ENCODE measurements at regions not wholly inside any gene's neighbourhood (a gene's known extent, or its start where the extent isn't known, plus 50 kb on each side); places are given as distances from the start of the nearest gene placed in this dataset.

DNA sequence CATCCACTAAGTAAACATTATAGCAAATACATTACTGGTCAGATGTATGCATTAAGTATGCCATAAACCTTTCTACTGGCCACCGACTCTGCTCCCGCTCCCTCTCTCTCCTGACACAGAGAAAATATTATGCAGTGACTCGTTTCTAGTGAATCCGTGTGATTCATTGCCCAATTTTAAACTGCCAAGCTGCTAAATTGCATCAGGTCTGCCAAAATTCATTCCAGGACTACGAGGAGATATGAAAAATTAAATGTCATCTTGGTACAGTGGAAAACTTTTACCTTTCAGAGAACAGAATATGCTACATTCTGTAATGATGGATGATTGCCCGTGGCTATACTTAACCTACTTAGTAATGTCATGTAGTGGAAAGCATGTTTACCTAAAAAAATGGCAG lies 368.8 kb upstream of the TSHZ3 start:
- no peak for DNase-seq
- Histone ChIP-seq H3K36me3 (ENCODE audit: insufficient read depth, low read length) (no peaks in the 10 kb centered on the region), H3K9me2 (replicated peaks; ENCODE audit: insufficient read depth, low read length) (no peaks in the 10 kb centered on the region), H3K9ac (ENCODE audit: low read length) (no peak overlapping the region), H4K20me1 (ENCODE audit: insufficient read depth, low read depth, low read length) (no peaks in the 10 kb centered on the region), H3K4me1 (ENCODE audit: low read length) (no peaks in the 10 kb centered on the region), H3K27ac (ENCODE audit: low read length) (no peak overlapping the region), H3K4me2 (ENCODE audit: low read depth, low read length, poor library complexity, severe bottlenecking) (no peak overlapping the region), H3K9me3 (ENCODE audit: low read length) (no peaks in the 10 kb centered on the region), H2AFZ (ENCODE audit: low read length) (no peak overlapping the region), H3K79me2 (ENCODE audit: low read length) (no peaks in the 10 kb centered on the region), H3K4me3 (ENCODE audit: low read length) (no peak overlapping the region), H3K27me3 (ENCODE audit: low read length) (no peaks in the 10 kb centered on the region)

DNA sequence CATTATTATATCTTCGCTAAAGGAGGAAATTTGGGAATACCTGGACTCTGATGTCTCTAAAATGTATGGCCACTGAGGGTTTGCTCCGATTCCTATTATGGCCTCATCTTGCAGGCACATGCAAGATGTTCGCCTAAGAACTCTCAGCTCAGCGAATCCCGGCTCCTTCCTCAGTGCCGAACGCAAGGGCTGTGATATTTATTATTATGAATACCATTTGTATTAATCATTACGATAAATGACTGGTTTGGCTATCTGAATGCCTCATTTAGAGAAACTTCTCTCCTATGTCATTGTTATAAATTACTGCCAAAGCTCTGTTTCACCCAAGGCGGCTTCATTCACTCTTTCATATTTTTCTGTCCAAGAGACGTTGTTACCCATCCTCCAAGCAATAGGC lies 369.7 kb upstream of the TSHZ3 start:
- Histone ChIP-seq H3K4me1 (ENCODE audit: low read length) (no peaks in the 10 kb centered on the region), H3K36me3 (ENCODE audit: insufficient read depth, low read length) (no peaks in the 10 kb centered on the region), H3K27me3 (ENCODE audit: low read length) (no peaks in the 10 kb centered on the region), H3K9ac (ENCODE audit: low read length) (no peak overlapping the region), H4K20me1 (ENCODE audit: insufficient read depth, low read depth, low read length) (no peaks in the 10 kb centered on the region), H3K9me3 (ENCODE audit: low read length) (no peaks in the 10 kb centered on the region), H3K4me2 (ENCODE audit: low read depth, low read length, poor library complexity, severe bottlenecking) (no peak overlapping the region), H3K9me2 (replicated peaks; ENCODE audit: insufficient read depth, low read length) (no peaks in the 10 kb centered on the region), H3K27ac (ENCODE audit: low read length) (no peak overlapping the region), H2AFZ (ENCODE audit: low read length) (no peak overlapping the region), H3K79me2 (ENCODE audit: low read length) (no peaks in the 10 kb centered on the region), H3K4me3 (ENCODE audit: low read length) (no peak overlapping the region)
- DNase-seq: no peak

- Histone ChIP-seq H3K79me2 (ENCODE audit: low read length) (no peaks in the 10 kb centered on the region), H3K4me1 (ENCODE audit: low read length) (no peaks in the 10 kb centered on the region), H3K9me2 (replicated peaks; ENCODE audit: insufficient read depth, low read length) (no peaks in the 10 kb centered on the region), H3K27me3 (ENCODE audit: low read length) (no peaks in the 10 kb centered on the region), H3K9me3 (ENCODE audit: low read length) (no peaks in the 10 kb centered on the region), H3K9ac (ENCODE audit: low read length) (no peak overlapping the region), H4K20me1 (ENCODE audit: insufficient read depth, low read depth, low read length) (no peaks in the 10 kb centered on the region), H3K27ac (ENCODE audit: low read length) (no peak overlapping the region), H3K4me2 (ENCODE audit: low read depth, low read length, poor library complexity, severe bottlenecking) (no peak overlapping the region), H3K4me3 (ENCODE audit: low read length) (no peak overlapping the region), H2AFZ (ENCODE audit: low read length) (no peak overlapping the region), H3K36me3 (ENCODE audit: insufficient read depth, low read length) (no peaks in the 10 kb centered on the region)
- DNase-seq: no peak
These were observed 373.9 kb upstream of the TSHZ3 start for GRCh38 chr19:31723101-31723500.

DNA sequence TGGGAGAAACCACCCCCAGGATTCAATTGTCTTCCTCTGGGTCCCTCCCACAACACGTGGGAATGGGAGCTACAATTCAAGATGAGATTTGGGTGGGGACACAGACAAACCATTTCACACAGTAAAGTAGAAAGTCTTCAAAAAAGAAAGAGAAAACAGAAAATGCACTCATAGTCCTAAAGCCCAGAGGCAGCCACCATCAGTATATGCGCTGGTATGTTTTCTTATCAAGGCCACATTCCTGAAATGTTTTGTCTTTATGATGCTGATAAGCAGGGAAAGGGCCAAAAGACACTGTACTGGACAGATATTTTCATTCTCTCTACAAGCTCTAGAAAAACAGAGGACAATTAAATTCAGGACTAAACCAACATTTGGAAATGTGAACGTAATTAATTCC lies 375.8 kb upstream of the TSHZ3 start:
- Histone ChIP-seq H3K4me2 (ENCODE audit: low read depth, low read length, poor library complexity, severe bottlenecking) (no peak overlapping the region), H3K4me1 (ENCODE audit: low read length) (peaks cover 1% of the 10 kb centered on the region), H3K27me3 (ENCODE audit: low read length) (no peaks in the 10 kb centered on the region), H4K20me1 (ENCODE audit: insufficient read depth, low read depth, low read length) (no peaks in the 10 kb centered on the region), H3K27ac (ENCODE audit: low read length) (no peak overlapping the region), H3K9ac (ENCODE audit: low read length) (no peak overlapping the region), H3K79me2 (ENCODE audit: low read length) (no peaks in the 10 kb centered on the region), H3K4me3 (ENCODE audit: low read length) (no peak overlapping the region), H2AFZ (ENCODE audit: low read length) (no peak overlapping the region), H3K36me3 (ENCODE audit: insufficient read depth, low read length) (no peaks in the 10 kb centered on the region), H3K9me3 (ENCODE audit: low read length) (no peaks in the 10 kb centered on the region), H3K9me2 (replicated peaks; ENCODE audit: insufficient read depth, low read length) (no peaks in the 10 kb centered on the region)
- DNase-seq: no peak

- no peak overlapping the region for H3K9ac ChIP-seq (ENCODE audit: low read length)
- DNase-seq: no peak
- H4K20me1 ChIP-seq (ENCODE audit: insufficient read depth, low read depth, low read length): no peaks in the 10 kb centered on the region
- no peak overlapping the region for H3K27ac ChIP-seq (ENCODE audit: low read length)
- H2AFZ ChIP-seq (ENCODE audit: low read length): no peak overlapping the region
- no peaks in the 10 kb centered on the region for H3K9me3 ChIP-seq (ENCODE audit: low read length)
- H3K36me3 ChIP-seq (ENCODE audit: insufficient read depth, low read length): no peaks in the 10 kb centered on the region
- H3K4me2 ChIP-seq (ENCODE audit: low read depth, low read length, poor library complexity, severe bottlenecking): no peak overlapping the region
- no peaks in the 10 kb centered on the region for H3K9me2 ChIP-seq (replicated peaks; ENCODE audit: insufficient read depth, low read length)
- peaks cover 8% of the 10 kb centered on the region for H3K4me1 ChIP-seq (ENCODE audit: low read length)
- no peaks in the 10 kb centered on the region for H3K79me2 ChIP-seq (ENCODE audit: low read length)
- no peaks in the 10 kb centered on the region for H3K27me3 ChIP-seq (ENCODE audit: low read length)
- H3K4me3 ChIP-seq (ENCODE audit: low read length): no peak overlapping the region
These were observed 378.3 kb upstream of the TSHZ3 start for GRCh38 chr19:31727536-31727935.

DNA sequence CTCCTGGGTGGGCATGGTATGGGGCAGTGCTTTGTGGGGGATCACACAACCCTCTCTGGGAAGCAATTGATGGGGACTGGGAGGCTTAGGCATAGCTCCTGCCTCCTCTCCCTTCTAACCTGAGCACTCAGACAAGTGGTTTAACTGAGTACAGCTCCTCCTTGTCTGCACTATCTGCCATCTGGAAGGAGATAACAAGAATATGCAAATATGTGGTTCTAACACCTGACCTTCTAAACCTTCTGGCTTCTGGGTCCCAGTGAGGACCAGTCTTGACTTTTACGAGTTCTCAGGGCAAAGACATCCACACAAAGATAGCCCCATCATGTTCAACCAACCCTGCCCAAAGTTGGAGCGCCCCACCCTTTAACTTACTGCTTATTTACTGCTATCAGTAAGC lies 381.0 kb upstream of the TSHZ3 start:
- H4K20me1 ChIP-seq (ENCODE audit: insufficient read depth, low read depth, low read length): no peaks in the 10 kb centered on the region
- no peaks in the 10 kb centered on the region for H3K9me3 ChIP-seq (ENCODE audit: low read length)
- H3K4me1 ChIP-seq (ENCODE audit: low read length): peaks cover 8% of the 10 kb centered on the region
- peak; percentile 50 for DNase-seq
- H3K27me3 ChIP-seq (ENCODE audit: low read length): no peaks in the 10 kb centered on the region
- H3K9ac ChIP-seq (ENCODE audit: low read length): no peak overlapping the region
- H3K79me2 ChIP-seq (ENCODE audit: low read length): no peaks in the 10 kb centered on the region
- H3K9me2 ChIP-seq (replicated peaks; ENCODE audit: insufficient read depth, low read length): no peaks in the 10 kb centered on the region
- no peak overlapping the region for H3K27ac ChIP-seq (ENCODE audit: low read length)
- no peak overlapping the region for H3K4me2 ChIP-seq (ENCODE audit: low read depth, low read length, poor library complexity, severe bottlenecking)
- no peaks in the 10 kb centered on the region for H3K36me3 ChIP-seq (ENCODE audit: insufficient read depth, low read length)
- H2AFZ ChIP-seq (ENCODE audit: low read length): no peak overlapping the region
- H3K4me3 ChIP-seq (ENCODE audit: low read length): no peak overlapping the region

DNA sequence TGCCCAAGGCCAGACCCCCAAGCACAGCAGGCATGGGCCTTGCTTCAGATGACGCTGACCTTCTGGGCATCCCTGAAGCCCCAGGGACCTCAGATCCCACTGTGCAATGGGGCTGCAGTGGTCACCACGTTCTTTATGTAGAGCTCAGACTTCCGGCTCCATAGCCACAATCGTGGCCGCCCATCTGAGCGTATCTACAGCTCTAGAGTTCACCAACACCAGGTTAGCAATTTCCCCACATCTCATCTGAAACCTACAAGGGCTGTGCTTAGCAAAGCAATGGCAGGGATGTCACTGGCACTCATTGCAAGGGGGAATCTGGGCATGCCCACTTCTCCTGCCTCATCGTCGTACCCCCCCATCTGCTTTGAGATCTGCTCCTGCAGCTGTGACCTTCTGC lies 384.4 kb upstream of the TSHZ3 start:
- H3K27me3 ChIP-seq (ENCODE audit: low read length): no peaks in the 10 kb centered on the region
- no peak overlapping the region for H3K4me2 ChIP-seq (ENCODE audit: low read depth, low read length, poor library complexity, severe bottlenecking)
- H3K9me3 ChIP-seq (ENCODE audit: low read length): no peaks in the 10 kb centered on the region
- H3K27ac ChIP-seq (ENCODE audit: low read length): no peak overlapping the region
- H3K4me1 ChIP-seq (ENCODE audit: low read length): peaks cover 8% of the 10 kb centered on the region
- no peak overlapping the region for H3K4me3 ChIP-seq (ENCODE audit: low read length)
- no peak overlapping the region for H2AFZ ChIP-seq (ENCODE audit: low read length)
- H3K9me2 ChIP-seq (replicated peaks; ENCODE audit: insufficient read depth, low read length): no peaks in the 10 kb centered on the region
- no peak overlapping the region for H3K9ac ChIP-seq (ENCODE audit: low read length)
- DNase-seq: no peak
- H3K79me2 ChIP-seq (ENCODE audit: low read length): no peaks in the 10 kb centered on the region
- no peaks in the 10 kb centered on the region for H4K20me1 ChIP-seq (ENCODE audit: insufficient read depth, low read depth, low read length)
- H3K36me3 ChIP-seq (ENCODE audit: insufficient read depth, low read length): no peaks in the 10 kb centered on the region

DNA sequence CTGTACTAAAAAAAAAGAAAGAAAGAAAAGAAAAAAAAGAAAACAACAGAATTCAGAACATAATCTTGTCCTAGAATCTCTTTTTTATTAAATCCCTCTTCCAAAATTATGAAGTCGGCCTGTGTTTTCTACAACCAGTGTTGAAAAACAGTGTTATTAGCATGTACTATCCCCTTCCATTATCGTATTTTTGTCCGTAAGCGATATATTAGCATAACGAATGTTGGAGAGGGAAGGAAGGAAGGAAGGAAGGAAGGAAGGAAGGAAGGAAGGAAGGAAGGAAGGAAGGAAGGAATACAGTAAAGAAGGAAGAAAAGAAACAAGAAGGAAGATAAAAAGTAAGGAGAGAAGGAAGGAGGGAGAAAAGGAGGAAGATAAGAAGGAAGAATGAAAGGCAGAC lies 393.0 kb upstream of the TSHZ3 start:
- no peaks in the 10 kb centered on the region for H3K9me2 ChIP-seq (replicated peaks; ENCODE audit: insufficient read depth, low read length)

DNA sequence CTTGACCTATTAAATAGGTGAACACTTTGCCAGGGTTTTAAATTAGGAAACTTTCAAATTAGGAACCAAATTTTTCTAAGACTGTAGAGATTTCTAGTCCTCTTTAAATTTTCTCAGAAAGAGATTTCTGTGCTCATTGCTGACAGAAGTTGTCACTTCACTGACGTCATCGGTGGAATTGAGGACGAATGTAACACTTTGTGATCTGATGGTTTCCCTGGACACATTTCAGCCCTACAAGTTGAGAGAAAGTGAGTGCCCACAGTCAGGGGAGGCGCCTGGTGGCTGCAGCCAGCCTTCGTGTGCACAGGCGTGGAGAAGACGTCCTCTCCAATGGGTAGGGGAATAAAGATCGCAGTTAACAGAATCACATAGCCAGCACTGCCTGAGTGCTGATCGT lies 396.5 kb upstream of the TSHZ3 start:
- Histone ChIP-seq H3K4me1 (ENCODE audit: low read length) (no peaks in the 10 kb centered on the region), H3K79me2 (ENCODE audit: low read length) (no peaks in the 10 kb centered on the region), H3K9ac (ENCODE audit: low read length) (no peak overlapping the region), H3K9me3 (ENCODE audit: low read length) (no peaks in the 10 kb centered on the region), H3K27me3 (ENCODE audit: low read length) (no peaks in the 10 kb centered on the region), H3K27ac (ENCODE audit: low read length) (no peak overlapping the region), H3K4me3 (ENCODE audit: low read length) (no peak overlapping the region), H3K9me2 (replicated peaks; ENCODE audit: insufficient read depth, low read length) (no peaks in the 10 kb centered on the region), H3K4me2 (ENCODE audit: low read depth, low read length, poor library complexity, severe bottlenecking) (no peak overlapping the region), H4K20me1 (ENCODE audit: insufficient read depth, low read depth, low read length) (no peaks in the 10 kb centered on the region), H2AFZ (ENCODE audit: low read length) (no peak overlapping the region), H3K36me3 (ENCODE audit: insufficient read depth, low read length) (no peaks in the 10 kb centered on the region)
- DNase-seq: no peak

More for the DNA sequence above, 393.0 kb upstream of the TSHZ3 start:
- Histone ChIP-seq H3K36me3 (ENCODE audit: insufficient read depth, low read length) (no peaks in the 10 kb centered on the region), H3K27me3 (ENCODE audit: low read length) (no peaks in the 10 kb centered on the region), H3K27ac (ENCODE audit: low read length) (no peak overlapping the region), H3K4me3 (ENCODE audit: low read length) (no peak overlapping the region), H2AFZ (ENCODE audit: low read length) (no peak overlapping the region), H4K20me1 (ENCODE audit: insufficient read depth, low read depth, low read length) (no peaks in the 10 kb centered on the region), H3K79me2 (ENCODE audit: low read length) (no peaks in the 10 kb centered on the region), H3K4me2 (ENCODE audit: low read depth, low read length, poor library complexity, severe bottlenecking) (no peak overlapping the region), H3K4me1 (ENCODE audit: low read length) (no peaks in the 10 kb centered on the region), H3K9me3 (ENCODE audit: low read length) (no peaks in the 10 kb centered on the region), H3K9ac (ENCODE audit: low read length) (no peak overlapping the region)
- DNase-seq: no peak
